K562 (cell line): ENCODE measurements at regions not wholly inside any gene's neighbourhood (a gene's known extent, or its start where the extent isn't known, plus 50 kb on each side); places are given as distances from the start of the nearest gene placed in this dataset.

Source experiments
- ATAC-seq: fragments of 200-7000 bp; cut with Tn5 transposase; 3 replicates; pipeline ENCODE4 v1.9.1; 2020; ENCODE audit warnings: moderate library complexity
- BruUV-seq: library from RNA; stranded (reverse); fragments of 400-500 nt; replicated peaks from 2 replicates; lab custom pipeline; 2021; lab: Mats Ljungman, UMichigan
- CTCF ChIA-PET: fragments of 300-600 bp; formaldehyde crosslinking; extraction: SDS; loops from one replicate; lab custom pipeline; 2021; ENCODE audit warnings: low intra/inter-chr PET ratio; lab: Yijun Ruan, JAX
- POLR2A ChIA-PET: fragments of 300-600, 350-650 bp; sonication (Branson Sonifier 250); formaldehyde crosslinking; extraction: SDS; loops from one replicate; lab custom pipeline; 2021; ENCODE audit warnings: antibody characterized with exemption, inconsistent platforms; lab: Yijun Ruan, JAX
- DNase-seq, 4 experiments: peaks; one replicate each; pipeline versions ENCODE4 v3.0.0 to v3.0.0-alpha.2; 2011 to 2018; ENCODE audit warnings: low spot score in 3 of 4, mixed read lengths in 3 of 4; ENCODE audit errors: extremely low read depth in 1 of 4
- FAIRE-seq: peaks from 2 replicates; lab custom pipeline; 2011; peaks lifted over from hg19 to GRCh38; lab: Jason Lieb, UNC
- H2AFZ ChIP-seq: 2 replicates; pipeline ENCODE4 v1.6.0; 2011; ENCODE audit warnings: low read depth, low read length, control low read depth, inconsistent platforms
- H3K27ac ChIP-seq: fragments of 200-600 bp; 3 replicates; pipeline ENCODE4 v1.8.0; 2011; ENCODE audit warnings: low read depth, mild to moderate bottlenecking, control low read depth, inconsistent platforms, low read length, moderate library complexity, mixed read lengths; ENCODE audit errors: extremely low read depth
- H3K27me3 ChIP-seq, 2 experiments: fragments of 300-600 bp in 1 of 2; 2 replicates in 1 of 2; 3 replicates in 1 of 2; pipeline versions ENCODE4 v1.6.0 to v1.8.0; 2011; ENCODE audit warnings: inconsistent platforms in 2 of 2, low read length in 2 of 2, mild to moderate bottlenecking in 1 of 2, mixed read lengths in 1 of 2, moderate library complexity in 1 of 2; ENCODE audit not compliant: control insufficient read depth in 2 of 2, insufficient read depth in 2 of 2
- H3K36me3 ChIP-seq: fragments of 300-600 bp; 3 replicates; pipeline ENCODE4 v1.8.0; 2011; ENCODE audit warnings: mild to moderate bottlenecking, low read length, inconsistent platforms; ENCODE audit not compliant: control insufficient read depth, insufficient read depth
- H3K4me1 ChIP-seq, 2 experiments: fragments of 200-600 bp in 1 of 2; replicated peaks in 1 of 2; 2 replicates in 1 of 2; 3 replicates in 1 of 2; pipeline versions ENCODE4 v1.5.1 to v1.8.0; 2011; ENCODE audit warnings: inconsistent platforms in 2 of 2, low read length in 2 of 2, mild to moderate bottlenecking in 1 of 2, mixed read lengths in 1 of 2, moderate library complexity in 1 of 2; ENCODE audit not compliant: control insufficient read depth in 2 of 2, insufficient read depth in 2 of 2
- H3K4me2 ChIP-seq: 2 replicates; pipeline ENCODE4 v1.6.1; 2011; ENCODE audit warnings: low read length, control low read depth, inconsistent platforms, mixed read lengths; ENCODE audit not compliant: insufficient read depth
- H3K4me3 ChIP-seq: fragments of 200-600 bp; sonication (generic), shearing (Covaris generic); 2 replicates; pipeline ENCODE4 v1.5.1; 2016; ENCODE audit warnings: control low read depth, inconsistent platforms
- H3K79me2 ChIP-seq: fragments of 200-600 bp; 3 replicates; pipeline ENCODE4 v1.8.0; 2011; ENCODE audit warnings: low read length, inconsistent platforms; ENCODE audit not compliant: control insufficient read depth, insufficient read depth
- H3K9ac ChIP-seq, 2 experiments: 2 replicates each; pipeline versions ENCODE4 v1.6.0 to v1.6.1; 2011; ENCODE audit warnings: low read depth in 2 of 2, low read length in 2 of 2, control low read depth in 1 of 2, inconsistent platforms in 1 of 2, mild to moderate bottlenecking in 1 of 2, mixed read lengths in 1 of 2; ENCODE audit not compliant: insufficient read depth in 1 of 2
- H3K9me1 ChIP-seq: one replicate; pipeline ENCODE4 v1.6.0; 2011; ENCODE audit warnings: inconsistent platforms, mild to moderate bottlenecking, low read length, moderate library complexity; ENCODE audit not compliant: control insufficient read depth, insufficient read depth
- H3K9me3 ChIP-seq: replicated peaks from 2 replicates; pipeline ENCODE4 v1.5.1; 2011; ENCODE audit warnings: low read depth, low read length, inconsistent platforms; ENCODE audit not compliant: control insufficient read depth, insufficient read depth
- H4K20me1 ChIP-seq: replicated peaks from 2 replicates; pipeline ENCODE4 v1.6.1; 2011; ENCODE audit warnings: low read length, inconsistent platforms, mixed read lengths; ENCODE audit not compliant: control insufficient read depth, insufficient read depth
- BRF1 ChIP-seq: IDR thresholded peaks from 3 replicates; pipeline ENCODE4 v1.6.1; 2011; ENCODE audit warnings: borderline replicate concordance, mild to moderate bottlenecking; ENCODE audit not compliant: insufficient read length; ENCODE audit errors: extremely low read depth
- CBFA2T2 ChIP-seq: fragments of 450-650 bp; conservative IDR thresholded peaks from 2 replicates; pipeline ENCODE4 v1.6.1; 2017; ENCODE audit warnings: mild to moderate bottlenecking
- ETS2 ChIP-seq: IDR thresholded peaks from 2 replicates; pipeline ENCODE4 v1.6.1; 2016; ENCODE audit warnings: borderline replicate concordance, missing genetic modification characterization, mild to moderate bottlenecking, moderate library complexity, missing compliant biosample characterization; ENCODE audit not compliant: poor library complexity, severe bottlenecking
- HNRNPK ChIP-seq: fragments of 200-400 bp; formaldehyde crosslinking; IDR thresholded peaks from one replicate; pipeline ENCODE4 v1.6.1; 2018; ENCODE audit warnings: mild to moderate bottlenecking, low read depth, low read length; ENCODE audit not compliant: poor library complexity, severe bottlenecking
- NR3C1 ChIP-seq: sonication (generic); formaldehyde crosslinking; IDR thresholded peaks from 2 replicates; pipeline ENCODE4 v1.8.1; 2022; ENCODE audit warnings: missing genetic modification reagents
- PURB ChIP-seq: sonication (generic); formaldehyde crosslinking; IDR thresholded peaks from 2 replicates; pipeline ENCODE4 v1.9.0; 2021; ENCODE audit warnings: low read depth, mild to moderate bottlenecking, missing genetic modification reagents
- RFX7 ChIP-seq: fragments of 250-450 bp; sonication (Bioruptor Pico); IDR thresholded peaks from 2 replicates; pipeline ENCODE4 v1.5.1; 2021; ENCODE audit warnings: mild to moderate bottlenecking
- SRSF1 ChIP-seq: fragments of 200-400 bp; formaldehyde crosslinking; IDR thresholded peaks from 2 replicates; pipeline ENCODE4 v1.6.1; 2017; ENCODE audit warnings: mild to moderate bottlenecking, low read depth, low read length, moderate library complexity
- ZBTB1 ChIP-seq: sonication (generic); formaldehyde crosslinking; IDR thresholded peaks from 2 replicates; pipeline ENCODE4 v1.8.1; 2023; ENCODE audit warnings: missing genetic modification reagents, low read depth, mild to moderate bottlenecking, borderline replicate concordance
- ZNF764 ChIP-seq: fragments of 250-450 bp; sonication (Bioruptor Pico); IDR thresholded peaks from 2 replicates; pipeline ENCODE4 v1.4.0; 2020; ENCODE audit warnings: low read depth, mild to moderate bottlenecking, moderate library complexity
- WGBS: fragments of 100-300 bp; shearing (Covaris generic); methylation state at CpG from one replicate; pipeline ENCODE4 v1.1.6; 2016; ENCODE audit warnings: low coverage, mixed read lengths; ENCODE audit not compliant: insufficient coverage; ENCODE audit errors: missing lambda C conversion rate; 5-methylcytosine and 5-hydroxymethylcytosine counted together
- in situ Hi-C: fragments of 300-500 bp; cut with MboI; formaldehyde crosslinking; loops from 4 replicates; pipeline ENCODE4 v1.15.0; 2018; ENCODE audit warnings: inconsistent platforms, mixed read lengths
- intact Hi-C: fragments of 100-400 bp; cut with micrococcal nuclease; formaldehyde crosslinking; loops from 2 replicates; pipeline ENCODE4 v1.14.2; 2022
- TF ChIP-seq, protein P1 (sequence below): fragments of 450-650 bp; IDR thresholded peaks from 2 replicates; pipeline ENCODE4 v1.6.1; 2016
- TF ChIP-seq, protein P2 (sequence below), 2 experiments: fragments of 450-650 bp in 1 of 2; sonication (generic) in 1 of 2; formaldehyde crosslinking in 1 of 2; IDR thresholded peaks; 2 replicates each; pipeline versions ENCODE4 v1.7.1 to v1.9.0; 2016 to 2022; ENCODE audit warnings: inconsistent platforms in 1 of 2, mild to moderate bottlenecking in 1 of 2, missing genetic modification reagents in 1 of 2

DNA sequence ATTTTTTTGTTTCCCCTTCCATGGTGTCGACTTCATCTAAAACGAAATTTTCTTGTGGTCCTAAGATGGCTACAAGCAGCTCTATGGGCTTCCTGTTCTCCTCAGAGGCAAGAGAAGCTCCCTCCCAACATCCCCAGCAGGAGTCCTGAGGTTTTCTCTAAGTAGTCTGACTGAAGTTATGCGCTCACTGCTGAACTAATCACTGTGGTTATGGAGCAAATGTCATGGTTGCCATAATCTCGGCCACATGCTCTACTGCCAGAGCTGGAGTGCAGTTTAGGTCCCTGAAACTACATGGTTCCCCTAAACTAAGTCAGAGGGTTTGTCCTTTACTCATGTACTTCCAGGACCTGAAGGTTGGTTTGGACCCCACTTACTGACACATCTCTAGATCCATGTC, 68.0 kb upstream of the MAMDC2 start:
- Histone ChIP-seq H3K9ac (no peak overlapping the region), H3K27ac (no peak overlapping the region), H3K27me3 (no peaks in the 10 kb centered on the region; a peak in 2 of 5 replicates), H3K4me3 (no peak overlapping the region), H3K9me3 (no peaks in the 10 kb centered on the region), H3K79me2 (no peaks in the 10 kb centered on the region), H3K4me2 (no peak overlapping the region), H3K36me3 (no peaks in the 10 kb centered on the region), H3K9me1 (no peaks in the 10 kb centered on the region), H3K4me1 (no peaks in the 10 kb centered on the region), H2AFZ (no peak overlapping the region), H4K20me1 (no peaks in the 10 kb centered on the region)
- FAIRE-seq, result no peak
- ChIA-PET CTCF (no interaction called here), POLR2A (interaction anchor here (0.5 kb wide), 1 partner anchor 112 kb away, joined by 3 read pairs; no protein-coding TSS in a partner anchor)
- TF ChIP-seq, protein P1, sequence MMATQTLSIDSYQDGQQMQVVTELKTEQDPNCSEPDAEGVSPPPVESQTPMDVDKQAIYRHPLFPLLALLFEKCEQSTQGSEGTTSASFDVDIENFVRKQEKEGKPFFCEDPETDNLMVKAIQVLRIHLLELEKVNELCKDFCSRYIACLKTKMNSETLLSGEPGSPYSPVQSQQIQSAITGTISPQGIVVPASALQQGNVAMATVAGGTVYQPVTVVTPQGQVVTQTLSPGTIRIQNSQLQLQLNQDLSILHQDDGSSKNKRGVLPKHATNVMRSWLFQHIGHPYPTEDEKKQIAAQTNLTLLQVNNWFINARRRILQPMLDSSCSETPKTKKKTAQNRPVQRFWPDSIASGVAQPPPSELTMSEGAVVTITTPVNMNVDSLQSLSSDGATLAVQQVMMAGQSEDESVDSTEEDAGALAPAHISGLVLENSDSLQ, result no peak
- TF ChIP-seq CBFA2T2, result no peak
- no peak for TF ChIP-seq ETS2 (tag)
- TF ChIP-seq SRSF1, result no peak
- no peak for TF ChIP-seq NR3C1 (CRISPR knock-in tag)
- no peak for TF ChIP-seq ZBTB1 (CRISPR knock-in tag)
- TF ChIP-seq PURB (CRISPR knock-in tag), result no peak
- TF ChIP-seq ZNF764 (CRISPR knock-in tag), result no peak
- TF ChIP-seq, protein P2, sequence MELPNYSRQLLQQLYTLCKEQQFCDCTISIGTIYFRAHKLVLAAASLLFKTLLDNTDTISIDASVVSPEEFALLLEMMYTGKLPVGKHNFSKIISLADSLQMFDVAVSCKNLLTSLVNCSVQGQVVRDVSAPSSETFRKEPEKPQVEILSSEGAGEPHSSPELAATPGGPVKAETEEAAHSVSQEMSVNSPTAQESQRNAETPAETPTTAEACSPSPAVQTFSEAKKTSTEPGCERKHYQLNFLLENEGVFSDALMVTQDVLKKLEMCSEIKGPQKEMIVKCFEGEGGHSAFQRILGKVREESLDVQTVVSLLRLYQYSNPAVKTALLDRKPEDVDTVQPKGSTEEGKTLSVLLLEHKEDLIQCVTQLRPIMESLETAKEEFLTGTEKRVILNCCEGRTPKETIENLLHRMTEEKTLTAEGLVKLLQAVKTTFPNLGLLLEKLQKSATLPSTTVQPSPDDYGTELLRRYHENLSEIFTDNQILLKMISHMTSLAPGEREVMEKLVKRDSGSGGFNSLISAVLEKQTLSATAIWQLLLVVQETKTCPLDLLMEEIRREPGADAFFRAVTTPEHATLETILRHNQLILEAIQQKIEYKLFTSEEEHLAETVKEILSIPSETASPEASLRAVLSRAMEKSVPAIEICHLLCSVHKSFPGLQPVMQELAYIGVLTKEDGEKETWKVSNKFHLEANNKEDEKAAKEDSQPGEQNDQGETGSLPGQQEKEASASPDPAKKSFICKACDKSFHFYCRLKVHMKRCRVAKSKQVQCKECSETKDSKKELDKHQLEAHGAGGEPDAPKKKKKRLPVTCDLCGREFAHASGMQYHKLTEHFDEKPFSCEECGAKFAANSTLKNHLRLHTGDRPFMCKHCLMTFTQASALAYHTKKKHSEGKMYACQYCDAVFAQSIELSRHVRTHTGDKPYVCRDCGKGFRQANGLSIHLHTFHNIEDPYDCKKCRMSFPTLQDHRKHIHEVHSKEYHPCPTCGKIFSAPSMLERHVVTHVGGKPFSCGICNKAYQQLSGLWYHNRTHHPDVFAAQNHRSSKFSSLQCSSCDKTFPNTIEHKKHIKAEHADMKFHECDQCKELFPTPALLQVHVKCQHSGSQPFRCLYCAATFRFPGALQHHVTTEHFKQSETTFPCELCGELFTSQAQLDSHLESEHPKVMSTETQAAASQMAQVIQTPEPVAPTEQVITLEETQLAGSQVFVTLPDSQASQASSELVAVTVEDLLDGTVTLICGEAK (IDR thresholded peaks at IDR 0.05), result no peak
- TF ChIP-seq, protein P2 (CRISPR knock-in tag; IDR thresholded peaks at IDR 0.05), result no peak
- no peak for TF ChIP-seq BRF1
- TF ChIP-seq RFX7, result no peak
- TF ChIP-seq HNRNPK, result no peak
- no TSS peak for BruUV-seq
- ATAC-seq, result no peak
- intact Hi-C loops, result no loop called here
- WGBS, result 4% methylated on average over 4 of the region's 4 CpGs
- in situ Hi-C loops, result loop anchor here (10.0 kb wide), 1 partner anchor 139 kb away; no protein-coding TSS in a partner anchor
- DNase-seq, result no peak
